ENCODE measurements at regions not wholly inside any gene's neighbourhood (a gene's known extent, or its start where the extent isn't known, plus 50 kb on each side); places are given as distances from the start of the nearest gene placed in this dataset.
"Not testable (repeated sequence)": the region's sequence is repeated elsewhere in the genome, so short reads cannot be mapped to it uniquely, and the experiment has no call there.

GRCh38 chr16:5761592-5761991 is 664.0 kb upstream of the EEF2KMT start:
- DNase-seq (ENCODE audit: low read depth): no peak

- DNase-seq (ENCODE audit: low read depth): no peak
These were observed 660.7 kb upstream of the EEF2KMT start for GRCh38 chr16:5758281-5758680.

GRCh38 chr16:5756969-5757368 is 659.4 kb upstream of the EEF2KMT start:
- no peak for DNase-seq (ENCODE audit: low read depth)

GRCh38 chr16:5753381-5753780 is 655.8 kb upstream of the EEF2KMT start:
- DNase-seq (ENCODE audit: low read depth): no peak

GRCh38 chr16:5751216-5751615 is 653.6 kb upstream of the EEF2KMT start:
- no peak for DNase-seq (ENCODE audit: low read depth)

- not testable (repeated sequence) for DNase-seq (ENCODE audit: low read depth)
These were observed 652.8 kb upstream of the EEF2KMT start for GRCh38 chr16:5750439-5750838.

GRCh38 chr16:5738586-5738985 is 641.0 kb upstream of the EEF2KMT start:
- DNase-seq (ENCODE audit: low read depth): no peak

- no peak for DNase-seq (ENCODE audit: low read depth)
These were observed 638.8 kb upstream of the EEF2KMT start for GRCh38 chr16:5736209-5736930.

GRCh38 chr16:5735444-5735843 is 637.8 kb upstream of the EEF2KMT start:
- DNase-seq (ENCODE audit: low read depth): no peak

GRCh38 chr16:5730783-5731182 is 633.2 kb upstream of the EEF2KMT start:
- no peak for DNase-seq (ENCODE audit: low read depth)

- no peak for DNase-seq (ENCODE audit: low read depth)
These were observed 624.6 kb upstream of the EEF2KMT start for GRCh38 chr16:5722116-5722619.

- DNase-seq (ENCODE audit: low read depth): no peak
These were observed 617.6 kb upstream of the EEF2KMT start for GRCh38 chr16:5715155-5715554.

GRCh38 chr16:5709889-5710288 is 612.3 kb upstream of the EEF2KMT start:
- DNase-seq (ENCODE audit: low read depth): no peak

- DNase-seq (ENCODE audit: low read depth): no peak
These were observed 608.6 kb upstream of the EEF2KMT start for GRCh38 chr16:5706211-5706610.

GRCh38 chr16:5704271-5704670 is 606.7 kb upstream of the EEF2KMT start:
- no peak for DNase-seq (ENCODE audit: low read depth)

GRCh38 chr16:5693426-5693825 is 595.8 kb upstream of the EEF2KMT start:
- no peak for DNase-seq (ENCODE audit: low read depth)

GRCh38 chr16:5681966-5682365 is 584.4 kb upstream of the EEF2KMT start:
- DNase-seq (ENCODE audit: low read depth): no peak

- no peak for DNase-seq (ENCODE audit: low read depth)
These were observed 580.8 kb upstream of the EEF2KMT start for GRCh38 chr16:5678371-5678770.

- no peak for DNase-seq (ENCODE audit: low read depth)
These were observed 573.8 kb upstream of the EEF2KMT start for GRCh38 chr16:5671421-5671820.

GRCh38 chr16:5670198-5670597 is 572.6 kb upstream of the EEF2KMT start:
- DNase-seq (ENCODE audit: low read depth): no peak

GRCh38 chr16:5668553-5668952 is 571.0 kb upstream of the EEF2KMT start:
- DNase-seq (ENCODE audit: low read depth): no peak

GRCh38 chr16:5665834-5666233 is 568.2 kb upstream of the EEF2KMT start:
- DNase-seq (ENCODE audit: low read depth): no peak

GRCh38 chr16:5653789-5654188 is 556.2 kb upstream of the EEF2KMT start:
- DNase-seq (ENCODE audit: low read depth): no peak

- no peak for DNase-seq (ENCODE audit: low read depth)
These were observed 555.4 kb upstream of the EEF2KMT start for GRCh38 chr16:5653041-5653440.
